AML-193 (cell line): ENCODE measurements at regions not wholly inside any gene's neighbourhood (a gene's known extent, or its start where the extent isn't known, plus 50 kb on each side); places are given as distances from the start of the nearest gene placed in this dataset.
"Not testable (repeated sequence)": the region's sequence is repeated elsewhere in the genome, so short reads cannot be mapped to it uniquely, and the experiment has no call there.

Experiments
- DNase-seq, 2 experiments: peaks; one replicate each; lab custom pipeline; 2025; lab: John Stamatoyannopoulos, UW

- not testable (repeated sequence) for DNase-seq
These were observed 107.4 kb downstream of the RTP4 start for GRCh38 chr3:187475613-187476012.

GRCh38 chr3:187473778-187474406 is 105.7 kb downstream of the RTP4 start:
- no peak for DNase-seq

DNA sequence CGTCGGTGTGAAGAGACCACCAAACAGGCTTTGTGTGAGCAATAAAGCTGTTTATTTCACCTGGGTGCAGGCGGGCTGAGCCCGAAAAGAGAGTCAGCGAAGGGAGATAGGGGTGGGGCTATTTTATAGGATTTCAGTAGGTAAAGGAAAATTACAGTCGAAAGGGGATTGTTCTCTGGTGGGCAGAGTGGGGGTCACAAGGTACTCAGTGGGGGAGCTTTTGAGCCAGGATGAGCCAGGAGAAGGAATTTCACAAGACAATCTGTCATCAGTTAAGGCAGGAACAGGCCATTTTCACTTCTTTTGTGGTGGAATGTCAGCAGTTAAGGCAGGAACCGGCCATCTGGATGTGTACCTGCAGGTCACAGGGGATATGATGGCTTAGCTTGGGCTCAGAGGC is 98.1 kb downstream of the RTP4 start:
- DNase-seq = not testable (repeated sequence)

DNA sequence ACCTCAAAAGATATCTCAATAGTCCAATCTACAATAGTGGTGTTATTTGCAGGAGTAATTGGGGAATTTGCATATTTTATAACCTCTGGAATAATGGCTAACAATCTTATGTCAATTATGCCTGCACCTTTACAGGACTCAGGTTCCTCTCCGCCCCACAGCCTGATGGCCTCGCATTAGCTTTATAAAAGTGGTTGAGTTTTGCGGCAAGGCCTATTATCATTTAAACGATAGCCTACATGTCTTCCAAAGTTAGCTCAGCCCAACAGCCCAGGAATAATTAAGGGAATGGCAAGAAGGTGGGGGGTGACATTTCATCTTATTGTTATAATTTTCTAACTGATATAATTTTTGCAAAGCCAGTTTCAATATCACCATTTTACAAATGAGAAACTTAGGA is 97.3 kb downstream of the RTP4 start:
- DNase-seq = no peak

DNA sequence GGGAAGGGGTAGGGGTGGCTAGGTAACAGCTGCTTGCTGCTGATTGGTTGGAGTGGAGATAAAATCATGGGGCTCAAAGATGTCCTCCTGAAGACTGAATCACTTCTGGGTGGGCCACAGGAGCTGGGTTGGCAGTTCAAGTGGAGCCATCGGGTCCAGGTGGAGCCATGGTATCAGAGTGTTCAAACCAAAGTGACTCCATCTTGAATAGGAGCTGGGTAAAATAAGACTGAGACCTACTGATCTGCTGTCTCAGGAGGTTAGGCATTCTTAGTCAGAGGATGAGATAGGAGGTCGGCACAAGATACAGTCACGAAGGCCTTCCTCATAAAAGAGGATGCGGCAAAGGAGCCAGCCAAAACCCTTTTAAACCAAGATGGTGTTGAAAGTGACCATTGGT is 96.5 kb downstream of the RTP4 start:
- no peak for DNase-seq

DNA sequence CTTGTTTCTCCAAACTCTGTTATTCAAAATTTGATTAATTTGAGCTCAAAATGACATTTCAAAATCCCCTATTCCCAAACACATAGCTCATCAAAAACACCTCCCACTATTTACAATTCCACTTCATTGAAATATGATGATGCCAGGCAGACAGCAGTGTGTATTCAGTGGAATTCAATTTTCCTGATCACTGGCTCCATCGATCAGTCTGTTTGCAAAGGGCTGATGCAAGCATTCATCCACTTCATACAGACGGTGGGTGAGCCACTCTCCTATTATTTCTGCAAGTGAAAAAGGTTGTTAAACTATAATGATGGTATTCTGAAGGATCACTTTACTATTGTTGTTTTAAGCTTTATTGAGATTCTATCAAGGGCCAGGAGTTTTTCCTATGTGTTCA is 90.7 kb downstream of the RTP4 start:
- DNase-seq = no peak

DNA sequence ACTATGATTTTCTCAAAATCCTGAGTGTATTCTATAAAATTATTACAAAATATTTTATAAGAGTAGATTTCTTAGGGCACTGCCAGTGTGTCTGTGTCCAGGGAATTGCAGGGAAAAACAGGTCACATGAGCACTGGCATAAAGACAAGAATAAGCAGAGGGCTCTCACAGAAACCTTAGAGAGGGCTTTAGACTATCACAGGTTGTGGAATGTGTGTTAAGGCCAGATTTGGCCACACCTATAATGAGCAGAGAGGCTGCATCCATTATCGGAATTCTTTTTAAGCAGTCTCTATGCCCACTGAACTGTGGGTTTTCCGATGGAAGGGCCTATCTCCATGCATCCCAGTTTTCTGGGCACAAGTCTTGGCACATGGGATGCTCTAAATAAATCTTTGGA is 90.2 kb downstream of the RTP4 start:
- no peak for DNase-seq

DNA sequence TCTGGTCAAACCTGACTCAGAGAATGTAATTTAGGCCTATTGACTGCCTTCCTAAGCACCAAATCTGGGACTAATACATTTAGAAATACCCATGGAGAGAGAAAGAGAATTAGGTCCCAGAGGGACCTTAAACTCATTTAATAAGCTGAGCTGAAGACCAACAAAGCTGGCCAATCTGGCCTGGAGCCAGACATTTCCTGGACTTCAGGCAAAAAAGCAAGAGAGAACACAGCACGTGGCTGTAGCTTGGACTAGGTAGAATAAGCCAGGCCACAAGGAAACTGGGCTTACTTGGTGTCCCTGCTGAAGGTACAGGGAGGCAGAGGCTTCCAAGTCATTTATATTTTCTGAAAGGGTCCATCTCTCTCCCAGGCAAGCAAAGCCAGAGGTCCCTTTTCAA is 88.1 kb downstream of the RTP4 start:
- no peak for DNase-seq

- no peak for DNase-seq
These were observed 86.1 kb downstream of the RTP4 start for GRCh38 chr3:187454085-187454815.

- DNase-seq = no peak
These were observed 82.4 kb downstream of the RTP4 start for GRCh38 chr3:187450431-187451190.

DNA sequence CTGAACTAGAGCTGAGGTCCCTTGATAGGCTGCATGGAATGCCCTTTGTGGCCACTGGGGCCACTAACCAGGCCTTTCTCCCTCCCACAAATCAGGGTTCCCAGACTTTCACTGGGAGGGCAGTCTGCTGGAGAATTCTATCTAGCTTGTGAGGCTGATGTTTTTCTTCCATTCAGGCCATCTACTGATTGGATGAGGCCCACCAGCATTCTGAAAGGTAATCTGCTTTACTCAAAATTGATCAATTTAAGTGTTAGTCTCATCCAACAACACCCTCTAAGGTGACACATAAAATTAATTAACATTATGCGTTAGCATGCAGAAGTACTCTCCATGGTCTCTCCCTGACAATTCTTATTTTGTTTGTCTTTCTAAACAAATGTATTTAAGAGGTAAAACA is 80.5 kb downstream of the RTP4 start:
- no peak for DNase-seq

DNA sequence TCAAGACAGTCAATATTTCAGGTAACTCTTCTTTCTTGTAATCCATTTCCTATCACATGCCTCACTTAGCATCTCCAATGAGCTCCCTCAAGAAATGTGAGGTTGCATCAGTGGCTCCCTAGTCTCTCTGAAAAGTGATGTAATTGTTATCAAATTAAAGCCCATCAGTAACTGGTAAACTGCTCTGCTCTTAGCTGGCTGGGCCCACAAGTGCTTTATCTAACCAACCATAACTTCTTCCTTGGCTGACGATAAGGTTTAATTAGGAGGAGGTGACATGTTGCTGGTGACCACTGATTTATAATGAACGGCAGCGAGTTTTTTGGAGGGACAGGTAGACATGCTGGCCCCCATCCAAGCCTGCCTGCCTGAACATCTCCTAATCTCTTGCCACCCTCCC is 79.6 kb downstream of the RTP4 start:
- DNase-seq = no peak

DNA sequence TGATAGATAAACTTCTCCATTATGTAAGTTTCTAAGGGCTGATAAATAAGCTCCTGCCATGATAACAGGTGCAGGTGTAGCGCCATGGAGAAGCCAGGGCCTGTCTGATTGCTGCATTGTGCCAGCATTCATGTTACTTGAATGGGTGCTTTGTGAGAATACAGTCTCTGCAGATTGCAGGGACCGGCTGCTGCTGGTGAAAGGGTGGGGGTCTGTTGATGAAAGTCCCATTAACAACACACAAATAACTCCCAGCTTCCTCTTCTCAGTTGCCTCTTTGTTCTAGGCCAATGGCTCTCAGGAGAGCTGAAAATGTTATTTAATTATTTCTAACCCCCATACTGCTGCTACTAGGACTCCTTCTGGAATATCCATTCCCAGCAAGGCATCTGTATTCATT is 77.2 kb downstream of the RTP4 start:
- DNase-seq = no peak

DNA sequence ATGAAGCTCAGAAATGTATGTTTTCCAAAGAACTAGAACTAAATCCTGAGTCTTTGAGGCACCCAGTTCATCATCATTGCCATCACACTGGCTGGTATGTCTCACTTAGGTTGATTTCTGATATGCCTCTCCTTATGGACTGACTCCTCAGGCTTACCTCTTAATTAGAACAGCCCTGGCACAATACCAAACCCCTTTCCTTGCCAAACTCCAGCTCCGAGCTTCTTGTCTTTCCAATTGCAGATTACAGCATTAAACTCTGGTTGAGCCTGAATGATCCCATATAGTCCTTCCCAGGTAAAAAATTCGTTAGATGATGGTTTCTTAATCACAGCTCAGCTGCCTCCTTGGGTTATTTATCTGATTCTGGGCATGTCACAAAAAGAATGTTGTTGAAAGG is 66.3 kb downstream of the RTP4 start:
- no peak for DNase-seq

- no peak for DNase-seq
These were observed 62.4 kb downstream of the RTP4 start for GRCh38 chr3:187430576-187430975.
